Retina (tissue), 1 donor: ENCODE measurements at regions not wholly inside any gene's neighbourhood (a gene's known extent, or its start where the extent isn't known, plus 50 kb on each side); places are given as distances from the start of the nearest gene placed in this dataset.
"Not testable (repeated sequence)": the region's sequence is repeated elsewhere in the genome, so short reads cannot be mapped to it uniquely, and the experiment has no call there.

Source experiments
- DNase-seq: peaks from one replicate; pipeline ENCODE4 v3.0.0-alpha.2; 2016

GRCh38 chr7:55743454-55743717, 119.2 kb downstream of the SEPTIN14 start:
- not testable (repeated sequence) for DNase-seq

- DNase-seq, result not testable (repeated sequence)
These were observed 119.7 kb downstream of the SEPTIN14 start for GRCh38 chr7:55742651-55743453.

- not testable (repeated sequence) for DNase-seq
These were observed 120.6 kb downstream of the SEPTIN14 start for GRCh38 chr7:55741721-55742631.

GRCh38 chr7:55740633-55741250, 121.8 kb downstream of the SEPTIN14 start:
- DNase-seq, result not testable (repeated sequence)

GRCh38 chr7:55740053-55740452, 122.5 kb downstream of the SEPTIN14 start:
- DNase-seq, result not testable (repeated sequence)

GRCh38 chr7:55736641-55737221, 125.8 kb downstream of the SEPTIN14 start:
- not testable (repeated sequence) for DNase-seq

GRCh38 chr7:55733241-55734140, 129.1 kb downstream of the SEPTIN14 start:
- no peak for DNase-seq

- no peak for DNase-seq
These were observed 130.6 kb downstream of the SEPTIN14 start for GRCh38 chr7:55731931-55732330.

- no peak for DNase-seq
These were observed 132.4 kb downstream of the SEPTIN14 start for GRCh38 chr7:55730197-55730596.

- DNase-seq, result peak; percentile 29
These were observed 139.0 kb downstream of the SEPTIN14 start for GRCh38 chr7:55723621-55723941.

GRCh38 chr7:55722874-55723620, 139.5 kb downstream of the SEPTIN14 start:
- peak; percentile 47 for DNase-seq

- not testable (repeated sequence) for DNase-seq
These were observed 141.5 kb downstream of the SEPTIN14 start for GRCh38 chr7:55721004-55721403.

GRCh38 chr7:55715247-55715867, 143.1 kb upstream of the VOPP1 start:
- not testable (repeated sequence) for DNase-seq

- not testable (repeated sequence) for DNase-seq
These were observed 142.1 kb upstream of the VOPP1 start for GRCh38 chr7:55714370-55714769.

GRCh38 chr7:55710312-55710711, 138.0 kb upstream of the VOPP1 start:
- not testable (repeated sequence) for DNase-seq

- DNase-seq, result not testable (repeated sequence)
These were observed 135.7 kb upstream of the VOPP1 start for GRCh38 chr7:55708028-55708427.

GRCh38 chr7:55707410-55707809, 135.1 kb upstream of the VOPP1 start:
- DNase-seq, result not testable (repeated sequence)

- not testable (repeated sequence) for DNase-seq
These were observed 134.3 kb upstream of the VOPP1 start for GRCh38 chr7:55706451-55707195.

GRCh38 chr7:55705728-55706450, 133.6 kb upstream of the VOPP1 start:
- DNase-seq, result not testable (repeated sequence)
